ENCODE measurements at regions not wholly inside any gene's neighbourhood (a gene's known extent, or its start where the extent isn't known, plus 50 kb on each side); places are given as distances from the start of the nearest gene placed in this dataset.

- Histone ChIP-seq H3K4me1 (ENCODE audit: insufficient read depth, low read length, severe bottlenecking) (peaks cover 77% of the 10 kb centered on the region), H3K36me3 (ENCODE audit: insufficient read depth, low read length) (no peaks in the 10 kb centered on the region), H3F3A (ENCODE audit: insufficient read depth, low read length) (no peaks in the 10 kb centered on the region), H3K9ac (ENCODE audit: low read length) (peak overlapping the region; percentile 58), H3K9me2 (ENCODE audit: low read depth, low read length) (no peaks in the 10 kb centered on the region), H3K9me3 (ENCODE audit: low read length) (no peaks in the 10 kb centered on the region), H2AFZ (ENCODE audit: low read length) (no peak overlapping the region), H3K79me2 (ENCODE audit: insufficient read depth, low read length) (no peaks in the 10 kb centered on the region), H4K20me1 (ENCODE audit: insufficient read depth, low read length) (no peaks in the 10 kb centered on the region), H3K4me3 (ENCODE audit: low read depth, low read length, poor library complexity, severe bottlenecking) (no peak overlapping the region), H3K27me3 (ENCODE audit: insufficient read depth, low read length) (no peaks in the 10 kb centered on the region), H3K4me2 (ENCODE audit: low read length) (peak overlapping the region; percentile 52), H3K27ac (ENCODE audit: low read depth, low read length, poor library complexity, severe bottlenecking) (peak overlapping the region; percentile 100)
- TF ChIP-seq CTCF (IDR thresholded peaks at IDR 0.05; ENCODE audit: low read length) (peak; percentile 29; the same call in 1 of the 2 replicates), EZH2 (IDR thresholded peaks at IDR 0.05; ENCODE audit: borderline replicate concordance, low read length) (no peak)
Measured at GRCh38 chr13:50587645-50588373, 255.7 kb downstream of the DLEU7 start.

- peak overlapping the region; percentile 58 for H3K9ac ChIP-seq (ENCODE audit: low read length)
- H3K9me2 ChIP-seq (ENCODE audit: low read depth, low read length): no peaks in the 10 kb centered on the region
- H3K36me3 ChIP-seq (ENCODE audit: insufficient read depth, low read length): no peaks in the 10 kb centered on the region
- H2AFZ ChIP-seq (ENCODE audit: low read length): peak overlapping the region; percentile 20; the same call in 1 of the 2 replicates
- no peak overlapping the region for H3K4me3 ChIP-seq (ENCODE audit: low read depth, low read length, poor library complexity, severe bottlenecking)
- TF ChIP-seq CTCF (IDR thresholded peaks at IDR 0.05; ENCODE audit: low read length): peak; percentile 37; the same call in 1 of the 2 replicates
- no peak for TF ChIP-seq EZH2 (IDR thresholded peaks at IDR 0.05; ENCODE audit: borderline replicate concordance, low read length)
- no peaks in the 10 kb centered on the region for H3K9me3 ChIP-seq (ENCODE audit: low read length)
- peak overlapping the region; percentile 52; the same call in 1 of the 2 replicates for H3K4me2 ChIP-seq (ENCODE audit: low read length)
- H3K79me2 ChIP-seq (ENCODE audit: insufficient read depth, low read length): no peaks in the 10 kb centered on the region
- H3K27ac ChIP-seq (ENCODE audit: low read depth, low read length, poor library complexity, severe bottlenecking): peak overlapping the region; percentile 100
- H3F3A ChIP-seq (ENCODE audit: insufficient read depth, low read length): peaks cover 3% of the 10 kb centered on the region; the same call in 1 of the 2 replicates
- H3K27me3 ChIP-seq (ENCODE audit: insufficient read depth, low read length): no peaks in the 10 kb centered on the region
- H4K20me1 ChIP-seq (ENCODE audit: insufficient read depth, low read length): no peaks in the 10 kb centered on the region
- peaks cover 85% of the 10 kb centered on the region for H3K4me1 ChIP-seq (ENCODE audit: insufficient read depth, low read length, severe bottlenecking)
Measured at GRCh38 chr13:50588491-50589130, 254.9 kb downstream of the DLEU7 start.

GRCh38 chr13:50589139-50589538 is 254.4 kb downstream of the DLEU7 start:
- Histone ChIP-seq H3K4me1 (ENCODE audit: insufficient read depth, low read length, severe bottlenecking) (peaks cover 90% of the 10 kb centered on the region), H3K36me3 (ENCODE audit: insufficient read depth, low read length) (no peaks in the 10 kb centered on the region), H4K20me1 (ENCODE audit: insufficient read depth, low read length) (no peaks in the 10 kb centered on the region), H3F3A (ENCODE audit: insufficient read depth, low read length) (peaks cover 8% of the 10 kb centered on the region; the same call in 1 of the 2 replicates), H3K27me3 (ENCODE audit: insufficient read depth, low read length) (no peaks in the 10 kb centered on the region), H3K27ac (ENCODE audit: low read depth, low read length, poor library complexity, severe bottlenecking) (peak overlapping the region; percentile 100), H3K79me2 (ENCODE audit: insufficient read depth, low read length) (no peaks in the 10 kb centered on the region), H3K9me2 (ENCODE audit: low read depth, low read length) (no peaks in the 10 kb centered on the region), H3K4me2 (ENCODE audit: low read length) (peak overlapping the region; percentile 52; the same call in 1 of the 2 replicates), H3K4me3 (ENCODE audit: low read depth, low read length, poor library complexity, severe bottlenecking) (no peak overlapping the region), H3K9ac (ENCODE audit: low read length) (peak overlapping the region; percentile 58; the same call in 1 of the 2 replicates), H2AFZ (ENCODE audit: low read length) (no peak overlapping the region), H3K9me3 (ENCODE audit: low read length) (no peaks in the 10 kb centered on the region)
- TF ChIP-seq CTCF (IDR thresholded peaks at IDR 0.05; ENCODE audit: low read length) (no peak), EZH2 (IDR thresholded peaks at IDR 0.05; ENCODE audit: borderline replicate concordance, low read length) (no peak)

All from OCI-LY1 (cell line).